BLaER1 (cell line): ENCODE measurements at regions not wholly inside any gene's neighbourhood (a gene's known extent, or its start where the extent isn't known, plus 50 kb on each side); places are given as distances from the start of the nearest gene placed in this dataset.
A peak's percentile ranks its signal among the peaks of the same experiment; 100 is the strongest.
"Not testable (repeated sequence)": the region's sequence is repeated elsewhere in the genome, so short reads cannot be mapped to it uniquely, and the experiment has no call there.

Experiments used
- H3K27ac ChIP-seq: shearing (Covaris generic); formaldehyde crosslinking; 2 replicates; pipeline ENCODE4 v1.8.1; 2022
- H3K27me3 ChIP-seq: shearing (Covaris generic); formaldehyde crosslinking; 2 replicates; pipeline ENCODE4 v1.8.1; 2022
- H3K36me3 ChIP-seq: shearing (Covaris generic); formaldehyde crosslinking; 2 replicates; pipeline ENCODE4 v1.8.1; 2022
- H3K4me1 ChIP-seq: shearing (Covaris generic); formaldehyde crosslinking; 2 replicates; pipeline ENCODE4 v1.8.1; 2022
- H3K4me2 ChIP-seq: shearing (Covaris generic); formaldehyde crosslinking; 2 replicates; pipeline ENCODE4 v1.8.1; 2022
- H3K4me3 ChIP-seq: shearing (Covaris generic); formaldehyde crosslinking; 2 replicates; pipeline ENCODE4 v1.8.1; 2022
- H3K9ac ChIP-seq: shearing (Covaris generic); formaldehyde crosslinking; 2 replicates; pipeline ENCODE4 v1.8.1; 2022
- H3K9me3 ChIP-seq: shearing (Covaris generic); formaldehyde crosslinking; 2 replicates; pipeline ENCODE4 v1.8.1; 2022
- H4K20me1 ChIP-seq: shearing (Covaris generic); formaldehyde crosslinking; 2 replicates; pipeline ENCODE4 v1.8.1; 2022
- Cebpa-rat ChIP-seq: shearing (Covaris generic); IDR thresholded peaks from 2 replicates; pipeline ENCODE4 v1.8.1; 2022

DNA sequence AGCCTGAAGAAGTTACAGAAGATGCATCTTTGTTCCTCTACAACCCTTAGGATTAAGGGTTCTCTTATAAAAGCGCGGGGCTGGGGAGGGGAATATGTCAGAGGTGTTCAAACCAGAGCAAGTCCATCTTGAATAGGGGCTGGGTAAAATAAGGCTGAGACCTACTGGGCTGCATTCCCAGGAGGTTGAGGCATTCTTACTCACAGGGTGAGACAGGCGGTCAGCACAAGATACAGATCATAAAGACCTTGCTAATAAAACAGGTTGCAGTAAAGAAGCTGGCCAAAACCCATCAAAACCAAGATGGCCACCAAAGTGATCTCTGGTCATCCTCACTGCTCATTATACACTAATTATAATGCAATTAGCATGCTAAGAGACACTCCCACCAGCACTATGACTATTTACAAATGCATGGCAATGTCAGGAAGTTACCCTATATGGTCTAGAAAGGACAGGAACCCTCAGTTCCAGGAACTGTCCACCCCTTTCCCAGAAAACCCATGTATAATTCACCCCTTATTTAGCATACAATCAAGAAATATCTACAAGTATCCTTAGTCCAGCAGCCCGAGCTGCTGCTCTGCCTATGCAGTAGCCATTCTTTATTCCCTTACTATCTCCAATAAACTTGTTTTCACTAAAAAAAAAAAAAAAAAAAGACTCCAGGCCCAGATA lies 108.1 kb upstream of the FOXN3 start:
- H3K9ac ChIP-seq, result no peak overlapping the region
- peaks cover 78% of the 10 kb centered on the region for H3K9me3 ChIP-seq
- H3K4me3 ChIP-seq, result no peak overlapping the region
- H3K4me1 ChIP-seq, result no peaks in the 10 kb centered on the region
- no peak for TF ChIP-seq Cebpa-rat
- no peaks in the 10 kb centered on the region for H3K27me3 ChIP-seq
- H3K27ac ChIP-seq, result no peak overlapping the region
- peaks cover 19% of the 10 kb centered on the region for H3K36me3 ChIP-seq
- H3K4me2 ChIP-seq, result no peak overlapping the region
- H4K20me1 ChIP-seq, result no peaks in the 10 kb centered on the region

GRCh38 chr14:89524412-89524811 lies 107.4 kb upstream of the FOXN3 start:
- TF ChIP-seq Cebpa-rat, result no peak
- H3K36me3 ChIP-seq, result peaks cover 23% of the 10 kb centered on the region
- H3K4me2 ChIP-seq, result no peak overlapping the region
- H3K27ac ChIP-seq, result no peak overlapping the region
- no peak overlapping the region for H3K4me3 ChIP-seq
- H3K9me3 ChIP-seq, result peaks cover 78% of the 10 kb centered on the region
- H4K20me1 ChIP-seq, result no peaks in the 10 kb centered on the region
- no peak overlapping the region for H3K9ac ChIP-seq
- no peaks in the 10 kb centered on the region for H3K4me1 ChIP-seq
- no peaks in the 10 kb centered on the region for H3K27me3 ChIP-seq

DNA sequence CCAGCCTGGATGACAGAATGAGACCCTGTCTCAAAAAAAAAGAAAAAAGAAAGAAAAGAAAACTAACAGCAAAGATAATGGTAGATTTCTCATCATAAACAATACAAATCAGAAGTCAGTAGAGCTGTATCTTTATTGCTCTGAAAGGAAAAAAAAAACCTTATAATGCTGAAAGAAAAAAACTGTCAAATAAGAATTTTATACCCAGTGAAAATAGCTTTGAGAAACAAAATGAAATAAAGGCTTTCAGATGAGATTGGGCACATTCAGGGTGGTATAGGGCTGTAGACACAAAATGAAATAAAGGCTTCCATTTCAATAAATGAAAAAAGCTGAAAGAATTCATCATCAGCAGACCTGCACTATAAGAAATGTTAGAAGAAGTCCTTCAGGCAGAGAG lies 105.0 kb upstream of the FOXN3 start:
- Histone ChIP-seq H3K4me2 (no peak overlapping the region), H3K36me3 (peaks cover 38% of the 10 kb centered on the region), H3K27me3 (no peaks in the 10 kb centered on the region), H3K9me3 (peaks cover 70% of the 10 kb centered on the region), H3K4me3 (no peak overlapping the region), H3K4me1 (no peaks in the 10 kb centered on the region), H4K20me1 (no peaks in the 10 kb centered on the region), H3K27ac (no peak overlapping the region), H3K9ac (no peak overlapping the region)
- no peak for TF ChIP-seq Cebpa-rat

GRCh38 chr14:89519040-89519439 lies 102.0 kb upstream of the FOXN3 start:
- TF ChIP-seq Cebpa-rat, result no peak
- Histone ChIP-seq H3K36me3 (peaks cover 66% of the 10 kb centered on the region), H3K9ac (no peak overlapping the region), H4K20me1 (no peaks in the 10 kb centered on the region), H3K4me3 (no peak overlapping the region), H3K27ac (no peak overlapping the region), H3K9me3 (peaks cover 55% of the 10 kb centered on the region), H3K4me2 (no peak overlapping the region), H3K4me1 (no peaks in the 10 kb centered on the region), H3K27me3 (no peaks in the 10 kb centered on the region)

GRCh38 chr14:89516173-89516572 lies 99.1 kb upstream of the FOXN3 start:
- Histone ChIP-seq H3K4me2 (no peak overlapping the region), H3K9me3 (peaks cover 57% of the 10 kb centered on the region), H3K4me1 (peaks cover 8% of the 10 kb centered on the region), H3K9ac (no peak overlapping the region), H3K27me3 (no peaks in the 10 kb centered on the region), H3K36me3 (peaks cover 90% of the 10 kb centered on the region), H4K20me1 (no peaks in the 10 kb centered on the region), H3K4me3 (no peak overlapping the region), H3K27ac (no peak overlapping the region)
- TF ChIP-seq Cebpa-rat, result no peak

- Histone ChIP-seq H3K27ac (no peak overlapping the region), H3K4me3 (no peak overlapping the region), H3K27me3 (no peaks in the 10 kb centered on the region), H3K4me2 (no peak overlapping the region), H3K4me1 (peaks cover 23% of the 10 kb centered on the region), H3K9ac (no peak overlapping the region), H3K36me3 (peaks cover 74% of the 10 kb centered on the region), H3K9me3 (peaks cover 42% of the 10 kb centered on the region), H4K20me1 (no peaks in the 10 kb centered on the region)
- TF ChIP-seq Cebpa-rat, result no peak
Observed at GRCh38 chr14:89514601-89515000, 97.6 kb upstream of the FOXN3 start.

DNA sequence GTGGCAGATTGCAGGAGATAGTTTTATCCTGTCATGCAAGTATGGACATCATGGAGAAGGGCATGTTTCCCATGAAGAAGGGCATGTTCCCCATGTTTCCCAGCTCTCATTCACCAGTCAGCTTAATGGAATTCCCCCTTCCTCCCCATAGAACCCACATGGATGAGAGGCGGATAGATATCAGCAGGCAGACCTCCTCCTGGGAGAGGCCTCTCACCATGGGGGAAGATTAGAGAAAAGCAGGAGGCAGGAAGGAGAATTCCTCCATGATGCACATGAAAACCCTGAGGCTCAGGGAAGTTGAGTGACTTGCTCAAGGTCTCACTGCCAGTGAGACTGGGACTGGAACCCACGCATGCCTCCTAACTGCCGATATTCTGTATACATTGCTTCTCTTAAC lies 92.9 kb upstream of the FOXN3 start:
- peaks cover 14% of the 10 kb centered on the region; the same call in 1 of the 2 replicates for H4K20me1 ChIP-seq
- peaks cover 32% of the 10 kb centered on the region for H3K36me3 ChIP-seq
- H3K27me3 ChIP-seq, result no peaks in the 10 kb centered on the region
- no peak overlapping the region for H3K4me3 ChIP-seq
- H3K27ac ChIP-seq, result peak overlapping the region; percentile 71; the same call in 1 of the 2 replicates
- H3K4me1 ChIP-seq, result peaks cover 39% of the 10 kb centered on the region
- H3K9ac ChIP-seq, result no peak overlapping the region
- no peak for TF ChIP-seq Cebpa-rat
- H3K9me3 ChIP-seq, result peaks cover 31% of the 10 kb centered on the region
- peak overlapping the region; percentile 83 for H3K4me2 ChIP-seq

DNA sequence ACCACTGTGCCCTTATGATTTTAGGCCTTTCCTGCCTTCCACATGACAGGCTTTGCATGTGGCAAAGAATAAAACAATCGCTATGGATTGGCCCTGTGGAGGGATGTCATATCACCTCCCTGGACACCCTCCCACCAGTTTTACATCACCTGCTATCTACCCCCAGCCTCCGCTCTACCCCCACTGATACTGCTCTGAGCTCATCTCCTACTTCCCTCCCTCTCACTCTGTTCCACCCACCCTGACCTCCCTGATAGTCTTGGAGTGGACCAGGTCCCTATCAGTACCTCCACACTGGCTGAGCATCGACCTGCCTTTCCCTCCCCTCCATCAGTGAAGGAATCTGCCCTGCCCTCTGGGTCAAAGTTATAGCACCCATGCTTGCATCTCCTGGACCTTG lies 91.8 kb upstream of the FOXN3 start:
- no peak overlapping the region for H3K4me2 ChIP-seq
- peaks cover 49% of the 10 kb centered on the region for H3K4me1 ChIP-seq
- H3K9me3 ChIP-seq, result peaks cover 25% of the 10 kb centered on the region; the same call in 1 of the 2 replicates
- no peak overlapping the region for H3K9ac ChIP-seq
- TF ChIP-seq Cebpa-rat, result no peak
- peaks cover 25% of the 10 kb centered on the region for H4K20me1 ChIP-seq
- H3K27me3 ChIP-seq, result no peaks in the 10 kb centered on the region
- peaks cover 24% of the 10 kb centered on the region for H3K36me3 ChIP-seq
- H3K27ac ChIP-seq, result no peak overlapping the region
- no peak overlapping the region for H3K4me3 ChIP-seq

GRCh38 chr14:89507926-89508460 lies 91.0 kb upstream of the FOXN3 start:
- Histone ChIP-seq H3K36me3 (peaks cover 24% of the 10 kb centered on the region), H3K9me3 (peaks cover 19% of the 10 kb centered on the region; the same call in 1 of the 2 replicates), H3K4me2 (peak overlapping the region; percentile 35), H3K4me1 (peaks cover 54% of the 10 kb centered on the region), H3K9ac (no peak overlapping the region), H4K20me1 (peaks cover 33% of the 10 kb centered on the region), H3K27ac (no peak overlapping the region), H3K4me3 (no peak overlapping the region), H3K27me3 (no peaks in the 10 kb centered on the region)
- TF ChIP-seq Cebpa-rat, result no peak

DNA sequence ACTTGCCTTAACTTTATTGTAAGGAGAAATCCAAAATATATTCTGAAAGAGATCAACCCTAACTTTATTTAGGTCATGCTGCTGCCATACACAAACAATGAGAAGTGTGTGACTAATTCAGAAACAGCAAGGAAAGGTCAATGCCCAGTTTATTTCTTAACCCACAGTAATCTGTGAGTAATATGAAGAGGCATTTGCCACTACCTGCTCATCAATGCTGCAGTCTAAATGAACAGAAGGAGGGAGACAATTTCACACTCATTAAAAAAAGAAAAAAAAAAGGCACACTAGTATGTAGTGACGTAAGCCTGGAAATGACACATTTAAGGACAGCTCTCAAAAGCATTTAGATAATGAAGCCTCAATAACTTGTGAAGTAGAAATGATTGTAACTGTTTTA lies 90.5 kb upstream of the FOXN3 start:
- Histone ChIP-seq H3K36me3 (peaks cover 24% of the 10 kb centered on the region), H3K27me3 (no peaks in the 10 kb centered on the region), H3K4me1 (peaks cover 54% of the 10 kb centered on the region), H4K20me1 (peaks cover 38% of the 10 kb centered on the region), H3K4me2 (peak overlapping the region; percentile 35; the same call in 1 of the 2 replicates), H3K9ac (no peak overlapping the region), H3K9me3 (peaks cover 16% of the 10 kb centered on the region; the same call in 1 of the 2 replicates), H3K4me3 (no peak overlapping the region), H3K27ac (no peak overlapping the region)
- TF ChIP-seq Cebpa-rat, result no peak

- peaks cover 41% of the 10 kb centered on the region for H4K20me1 ChIP-seq
- H3K9ac ChIP-seq, H3K4me2 ChIP-seq, H3K27ac ChIP-seq, H3K27me3 ChIP-seq, H3K4me3 ChIP-seq: not testable (repeated sequence)
- 0 out of 2 replicates have a peak, but pooled peaks cover 12% of the 10 kb centered on the region for H3K9me3 ChIP-seq
- H3K36me3 ChIP-seq, result peaks cover 20% of the 10 kb centered on the region
- H3K4me1 ChIP-seq, result peaks cover 54% of the 10 kb centered on the region
Observed at GRCh38 chr14:89506891-89507452, 89.9 kb upstream of the FOXN3 start.
